ENCODE measurements at regions not wholly inside any gene's neighbourhood (a gene's known extent, or its start where the extent isn't known, plus 50 kb on each side); places are given as distances from the start of the nearest gene placed in this dataset.

- no peaks in the 10 kb centered on the region for H3K27me3 ChIP-seq (replicated peaks; ENCODE audit: insufficient read depth)
- H3K27ac ChIP-seq, result no peak overlapping the region
- TF ChIP-seq EZH2 (IDR thresholded peaks at IDR 0.05; ENCODE audit: insufficient read depth, poor library complexity, severe bottlenecking) (no peak), EZH2phosphoT487 (IDR thresholded peaks at IDR 0.05; ENCODE audit: insufficient read depth, low read depth) (no peak)
- no peaks in the 10 kb centered on the region for H3K36me3 ChIP-seq (ENCODE audit: low read depth)
- no peak overlapping the region for H3K9ac ChIP-seq
- H2AFZ ChIP-seq, result no peak overlapping the region
- no peaks in the 10 kb centered on the region for H3K9me2 ChIP-seq (ENCODE audit: insufficient read depth)
- 67 to 92% methylated on average over 1 of the region's 1 CpG for WGBS, 2 experiments (ENCODE audit: low coverage in 1 of 2, low lambda C conversion rate in 2 of 2, missing lambda C conversion rate in 2 of 2)
- no peaks in the 10 kb centered on the region for H3F3A ChIP-seq (ENCODE audit: insufficient read depth)
- no peak overlapping the region for H3K4me2 ChIP-seq (ENCODE audit: unreplicated experiment)
- H3K4me3 ChIP-seq, result no peak overlapping the region
- no peaks in the 10 kb centered on the region for H3K9me3 ChIP-seq (ENCODE audit: low read depth)
- H4K20me1 ChIP-seq (ENCODE audit: insufficient read depth), result no peaks in the 10 kb centered on the region
- in situ Hi-C loops (cut with MboI), result no loop called here
- H3K79me2 ChIP-seq (ENCODE audit: insufficient read depth), result no peaks in the 10 kb centered on the region
- DNase-seq, result no peak
- no peaks in the 10 kb centered on the region for H3K4me1 ChIP-seq (ENCODE audit: insufficient read depth)
Observed at GRCh38 chr12:30010071-30011052, 226.6 kb upstream of the TMTC1 start.

GRCh38 chr12:30006021-30006420 is 222.3 kb upstream of the TMTC1 start:
- no peaks in the 10 kb centered on the region for H3K4me1 ChIP-seq (ENCODE audit: insufficient read depth)
- no peak for DNase-seq

GRCh38 chr12:30003321-30003720 is 219.6 kb upstream of the TMTC1 start:
- H3K9ac ChIP-seq, result no peak overlapping the region
- no peak overlapping the region for H3K27ac ChIP-seq
- no peak for TF ChIP-seq EZH2phosphoT487 (IDR thresholded peaks at IDR 0.05; ENCODE audit: insufficient read depth, low read depth)
- no peak for TF ChIP-seq EZH2 (IDR thresholded peaks at IDR 0.05; ENCODE audit: insufficient read depth, poor library complexity, severe bottlenecking)
- no peak for DNase-seq
- no peak overlapping the region for H3K4me3 ChIP-seq
- whole genome bisulfite sequencing, 2 experiments (ENCODE audit: low coverage in 1 of 2, low lambda C conversion rate in 2 of 2, missing lambda C conversion rate in 2 of 2), result 60 to 67% methylated on average over 2 of the region's 2 CpGs
- no peaks in the 10 kb centered on the region for H3K9me2 ChIP-seq (ENCODE audit: insufficient read depth)
- H4K20me1 ChIP-seq (ENCODE audit: insufficient read depth), result no peaks in the 10 kb centered on the region
- no peak overlapping the region for H2AFZ ChIP-seq
- H3F3A ChIP-seq (ENCODE audit: insufficient read depth), result no peaks in the 10 kb centered on the region
- no peaks in the 10 kb centered on the region for H3K36me3 ChIP-seq (ENCODE audit: low read depth)
- H3K4me2 ChIP-seq (ENCODE audit: unreplicated experiment), result no peak overlapping the region
- 0 out of 2 replicates have a peak, but pooled peaks cover 3% of the 10 kb centered on the region for H3K27me3 ChIP-seq (replicated peaks; ENCODE audit: insufficient read depth)
- no peaks in the 10 kb centered on the region for H3K4me1 ChIP-seq (ENCODE audit: insufficient read depth)
- H3K9me3 ChIP-seq (ENCODE audit: low read depth), result no peaks in the 10 kb centered on the region
- in situ Hi-C loops (cut with MboI), result no loop called here
- H3K79me2 ChIP-seq (ENCODE audit: insufficient read depth), result no peaks in the 10 kb centered on the region

More at GRCh38 chr12:30006021-30006420, 222.3 kb upstream of the TMTC1 start:
- no peaks in the 10 kb centered on the region for H3F3A ChIP-seq (ENCODE audit: insufficient read depth)
- in situ Hi-C loops (cut with MboI), result no loop called here
- 25 to 63% methylated on average over 1 of the region's 1 CpG for WGBS, 2 experiments (ENCODE audit: low coverage in 1 of 2, low lambda C conversion rate in 2 of 2, missing lambda C conversion rate in 2 of 2)
- no peak for TF ChIP-seq EZH2 (IDR thresholded peaks at IDR 0.05; ENCODE audit: insufficient read depth, poor library complexity, severe bottlenecking)
- H3K27ac ChIP-seq, result no peak overlapping the region
- H3K9me3 ChIP-seq (ENCODE audit: low read depth), result no peaks in the 10 kb centered on the region
- H3K27me3 ChIP-seq (replicated peaks; ENCODE audit: insufficient read depth), result 0 out of 2 replicates have a peak, but pooled peaks cover 3% of the 10 kb centered on the region
- no peaks in the 10 kb centered on the region for H3K36me3 ChIP-seq (ENCODE audit: low read depth)
- no peaks in the 10 kb centered on the region for H4K20me1 ChIP-seq (ENCODE audit: insufficient read depth)
- H3K9ac ChIP-seq, result no peak overlapping the region
- no peak overlapping the region for H3K4me2 ChIP-seq (ENCODE audit: unreplicated experiment)
- H3K9me2 ChIP-seq (ENCODE audit: insufficient read depth), result no peaks in the 10 kb centered on the region
- no peak overlapping the region for H2AFZ ChIP-seq
- H3K79me2 ChIP-seq (ENCODE audit: insufficient read depth), result no peaks in the 10 kb centered on the region
- H3K4me3 ChIP-seq, result no peak overlapping the region

DNA sequence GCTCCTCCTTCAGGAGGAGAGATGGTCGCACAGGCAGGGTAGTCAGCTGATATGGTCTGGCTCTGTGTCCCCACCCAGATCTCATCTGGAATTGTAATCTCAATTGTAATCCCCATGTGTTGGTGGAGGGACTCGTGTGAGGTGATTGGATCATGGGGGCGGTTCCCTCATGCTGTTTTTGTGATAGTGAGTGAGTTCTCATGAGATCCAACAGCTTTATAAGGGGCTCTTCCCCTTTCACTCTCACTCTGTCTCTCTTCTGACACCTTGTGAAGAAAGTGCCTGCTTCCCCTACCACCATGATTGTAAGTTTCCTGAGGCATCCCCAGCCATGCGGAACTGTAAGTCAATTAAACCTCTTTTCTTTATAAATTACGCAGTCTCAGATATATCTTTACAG is 218.9 kb upstream of the TMTC1 start:
- Histone ChIP-seq H3K4me1 (ENCODE audit: insufficient read depth) (no peaks in the 10 kb centered on the region), H3K9me2 (ENCODE audit: insufficient read depth) (no peaks in the 10 kb centered on the region), H3K4me3 (no peak overlapping the region), H3F3A (ENCODE audit: insufficient read depth) (no peaks in the 10 kb centered on the region), H3K9ac (no peak overlapping the region), H4K20me1 (ENCODE audit: insufficient read depth) (no peaks in the 10 kb centered on the region), H3K9me3 (ENCODE audit: low read depth) (no peaks in the 10 kb centered on the region), H3K27ac (no peak overlapping the region), H2AFZ (no peak overlapping the region), H3K79me2 (ENCODE audit: insufficient read depth) (no peaks in the 10 kb centered on the region), H3K27me3 (replicated peaks; ENCODE audit: insufficient read depth) (0 out of 2 replicates have a peak, but pooled peaks cover 3% of the 10 kb centered on the region), H3K36me3 (ENCODE audit: low read depth) (no peaks in the 10 kb centered on the region), H3K4me2 (ENCODE audit: unreplicated experiment) (no peak overlapping the region)
- TF ChIP-seq EZH2phosphoT487 (IDR thresholded peaks at IDR 0.05; ENCODE audit: insufficient read depth, low read depth), result no peak
- TF ChIP-seq EZH2 (IDR thresholded peaks at IDR 0.05; ENCODE audit: insufficient read depth, poor library complexity, severe bottlenecking), result no peak
- in situ Hi-C loops (cut with MboI), result no loop called here
- DNase-seq, result no peak
- WGBS, 2 experiments (ENCODE audit: low coverage in 1 of 2, low lambda C conversion rate in 2 of 2, missing lambda C conversion rate in 2 of 2), result 79 to 86% methylated on average over 5 of the region's 5 CpGs
